Lung (tissue), 11 donors: ENCODE measurements at regions not wholly inside any gene's neighbourhood (a gene's known extent, or its start where the extent isn't known, plus 50 kb on each side); places are given as distances from the start of the nearest gene placed in this dataset.

ENCODE experiments used
- ATAC-seq: fragments of 200-7000 bp; cut with Tn5 transposase; one replicate; pipeline ENCODE4 v1.9.1; 2020; ENCODE audit warnings: moderate number of reproducible peaks; ENCODE audit not compliant: insufficient read depth, low FRiP score
- DNase-seq, 3 donors: peaks; one replicate each; pipeline ENCODE4 v3.0.0-alpha.2; 2013 to 2017
- H3K27ac ChIP-seq, 2 donors: one replicate each; pipeline ENCODE4 v1.5.1; 2013; ENCODE audit warnings: mild to moderate bottlenecking in 2 of 2, moderate library complexity in 2 of 2, control low read depth in 1 of 2, inconsistent platforms in 1 of 2, low read depth in 1 of 2, low read length in 1 of 2
- H3K27me3 ChIP-seq, 3 donors: one replicate each; pipeline ENCODE4 v1.5.1; 2013; ENCODE audit warnings: low read length in 2 of 3; ENCODE audit not compliant: control insufficient read depth in 3 of 3, insufficient read depth in 3 of 3
- H3K36me3 ChIP-seq, 4 donors: one replicate each; pipeline ENCODE4 v1.5.1; 2013; ENCODE audit warnings: low read length in 4 of 4, mild to moderate bottlenecking in 1 of 4, moderate library complexity in 1 of 4; ENCODE audit not compliant: control insufficient read depth in 4 of 4, insufficient read depth in 4 of 4
- H3K4me1 ChIP-seq, 5 donors: one replicate each; pipeline ENCODE4 v1.5.1; 2013; ENCODE audit warnings: low read length in 5 of 5, mild to moderate bottlenecking in 2 of 5, moderate library complexity in 1 of 5; ENCODE audit not compliant: control insufficient read depth in 5 of 5, insufficient read depth in 5 of 5
- H3K4me3 ChIP-seq: one replicate; pipeline ENCODE4 v1.5.1; 2013; ENCODE audit warnings: mild to moderate bottlenecking, control low read depth, moderate library complexity
- H3K9ac ChIP-seq, 2 donors: one replicate each; pipeline ENCODE4 v1.5.1; 2013; ENCODE audit warnings: low read length in 2 of 2, control low read depth in 1 of 2; ENCODE audit not compliant: insufficient read depth in 1 of 2
- H3K9me3 ChIP-seq, 4 donors: one replicate each; pipeline ENCODE4 v1.5.1; 2013; ENCODE audit warnings: low read length in 3 of 4, mild to moderate bottlenecking in 1 of 4, moderate library complexity in 1 of 4; ENCODE audit not compliant: control insufficient read depth in 4 of 4, insufficient read depth in 3 of 4
- CTCF ChIP-seq: IDR thresholded peaks from 2 replicates; pipeline ENCODE4 v1.5.1; 2012; ENCODE audit warnings: mild to moderate bottlenecking; ENCODE audit errors: control extremely low read depth, extremely low read depth
- WGBS, 2 donors: extraction: QIAGEN DNeasy Blood & Tissue Kit; methylation state at CpG; one replicate each; pipeline ENCODE4 v1.1.7; 2013; 5-methylcytosine and 5-hydroxymethylcytosine counted together
- donor health status: control.
- donor health status: control.
- donor health status: Bipolar disorder and iron deficiency.
- donor health status: healthy.
- donor health status: DM: yes; HTN: yes; CAD: no.

DNA sequence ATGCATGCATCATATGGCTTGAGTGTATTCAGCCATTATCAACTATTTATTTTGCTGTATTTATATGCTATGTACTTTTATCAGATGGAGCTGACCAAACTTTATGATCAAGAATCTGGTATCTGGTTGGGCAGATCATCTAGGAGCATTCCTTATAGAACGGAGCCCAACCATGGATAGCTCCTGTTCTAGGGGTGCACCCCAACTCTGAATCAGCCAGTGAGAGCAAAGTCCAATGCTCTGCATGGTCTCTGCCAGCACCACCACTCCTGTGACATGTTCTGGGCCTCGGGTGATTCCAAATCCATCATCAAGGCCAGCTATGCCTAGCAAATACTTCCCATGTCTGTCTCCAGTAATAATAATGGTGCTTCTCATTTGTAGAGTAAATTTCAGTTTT lies 517.5 kb downstream of the AGTPBP1 start:
- no peak for DNase-seq
- Histone ChIP-seq H3K27ac (no peak overlapping the region), H3K4me1 (no peaks in the 10 kb centered on the region), H3K4me3 (no peak overlapping the region), H3K36me3 (no peaks in the 10 kb centered on the region), H3K9me3 (no peaks in the 10 kb centered on the region), H3K9ac (no peak overlapping the region), H3K27me3 (no peaks in the 10 kb centered on the region)
- no peak for ATAC-seq
- no peak for TF ChIP-seq CTCF
- 87 to 92% methylated on average over 2 of the region's 2 CpGs for WGBS, 2 donors

GRCh38 chr9:85223506-85224125 lies 518.1 kb downstream of the AGTPBP1 start:
- Histone ChIP-seq H3K9ac (no peak overlapping the region), H3K36me3 (no peaks in the 10 kb centered on the region), H3K27me3 (no peaks in the 10 kb centered on the region), H3K9me3 (no peaks in the 10 kb centered on the region), H3K4me1 (no peaks in the 10 kb centered on the region), H3K27ac (no peak overlapping the region), H3K4me3 (no peak overlapping the region)
- 88% methylated on average over 2 of the region's 2 CpGs for WGBS, 2 donors
- ATAC-seq (no peak), DNase-seq (no peak)
- no peak for TF ChIP-seq CTCF

DNA sequence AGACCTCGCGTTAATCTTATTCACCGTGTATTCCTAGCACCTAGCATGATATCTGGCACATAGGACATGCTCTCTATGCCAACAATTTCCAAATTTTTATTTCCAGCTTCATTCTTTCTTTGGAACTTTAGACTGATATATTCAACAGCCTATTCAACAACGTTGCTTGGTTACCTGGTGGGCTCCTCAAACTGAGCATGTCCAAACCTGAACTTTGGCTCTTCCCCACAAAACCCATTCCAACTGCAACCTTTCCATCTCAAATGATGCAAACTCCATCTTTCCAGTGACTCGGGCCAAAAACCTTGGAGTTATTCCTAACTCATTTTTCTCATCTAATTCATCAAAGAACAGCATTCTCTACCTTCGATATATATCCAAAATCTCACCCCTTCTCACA lies 525.2 kb downstream of the AGTPBP1 start:
- DNase-seq = no peak
- no peak for TF ChIP-seq CTCF

DNA sequence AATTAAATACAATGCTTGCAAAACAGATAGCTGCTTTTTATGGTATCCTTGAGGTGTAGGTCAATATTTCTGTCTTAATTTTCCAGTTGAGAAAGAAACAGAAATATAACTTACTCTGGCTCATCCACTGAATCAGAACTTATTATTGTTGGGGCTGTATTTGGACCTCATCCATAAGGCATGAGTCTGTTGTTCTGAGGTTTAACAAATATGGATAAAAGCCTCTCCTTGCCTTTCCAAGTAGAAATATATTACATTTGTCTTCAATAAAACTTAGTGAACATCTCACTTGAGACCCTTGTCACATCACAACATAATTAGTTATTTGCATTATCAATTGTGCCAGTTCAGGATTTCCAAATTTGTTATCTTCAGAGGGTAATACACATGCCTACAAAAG lies 525.8 kb downstream of the AGTPBP1 start:
- H3K27me3 ChIP-seq = peaks cover 0 to 5% (median 0%) of the 10 kb centered on the region in 3 donors
- H3K4me3 ChIP-seq = no peak overlapping the region
- H3K27ac ChIP-seq = no peak overlapping the region
- DNase-seq (no peak), ATAC-seq (no peak)
- no peaks in the 10 kb centered on the region for H3K36me3 ChIP-seq
- TF ChIP-seq CTCF = no peak
- H3K4me1 ChIP-seq = no peaks in the 10 kb centered on the region
- H3K9me3 ChIP-seq = peaks cover 0 to 2% (median 0%) of the 10 kb centered on the region in 4 donors
- H3K9ac ChIP-seq = no peak overlapping the region

More for the DNA sequence above, 525.2 kb downstream of the AGTPBP1 start:
- Histone ChIP-seq H3K4me1 (no peaks in the 10 kb centered on the region), H3K27me3 (peaks cover 0 to 5% (median 0%) of the 10 kb centered on the region in 3 donors), H3K27ac (no peak overlapping the region), H3K9me3 (peaks cover 0 to 2% (median 0%) of the 10 kb centered on the region in 4 donors), H3K4me3 (no peak overlapping the region), H3K9ac (no peak overlapping the region), H3K36me3 (no peaks in the 10 kb centered on the region)
- WGBS, 2 donors = 86 to 95% methylated on average over 6 of the region's 6 CpGs
- ATAC-seq = no peak
